ENCODE measurements at regions not wholly inside any gene's neighbourhood (a gene's known extent, or its start where the extent isn't known, plus 50 kb on each side); places are given as distances from the start of the nearest gene placed in this dataset.

- intact Hi-C loops (cut with DNase I): no loop called here
- no peaks in the 10 kb centered on the region for H3K4me1 ChIP-seq
- H3K4me3 ChIP-seq (replicated peaks in 1 of 3): no peak overlapping the region
- TF ChIP-seq POLR2A (IDR thresholded peaks at IDR 0.05): no peak
- no peak for TF ChIP-seq CTCF (IDR thresholded peaks at IDR 0.05)
- no peak overlapping the region for H3K27ac ChIP-seq
- H3K27me3 ChIP-seq: no peaks in the 10 kb centered on the region
- DNase-seq: no peak
- WGBS, 2 donors: 92 to 93% methylated on average over 2 of the region's 2 CpGs
- H3K36me3 ChIP-seq: no peaks in the 10 kb centered on the region
- no peaks in the 10 kb centered on the region for H3K9me3 ChIP-seq
These were observed 568.0 kb upstream of the MDFIC2 start for GRCh38 chr3:70880421-70880820.

- H3K27me3 ChIP-seq: no peaks in the 10 kb centered on the region
- 92 to 93% methylated on average over 3 of the region's 3 CpGs for WGBS, 2 donors
- no peaks in the 10 kb centered on the region for H3K36me3 ChIP-seq
- TF ChIP-seq POLR2A (IDR thresholded peaks at IDR 0.05) (no peak), CTCF (IDR thresholded peaks at IDR 0.05) (no peak)
- no peak overlapping the region for H3K27ac ChIP-seq
- no peak for DNase-seq
- no peaks in the 10 kb centered on the region for H3K9me3 ChIP-seq
- no peaks in the 10 kb centered on the region for H3K4me1 ChIP-seq
- H3K4me3 ChIP-seq (replicated peaks in 1 of 3): no peak overlapping the region
- intact Hi-C loops (cut with DNase I): no loop called here
These were observed 563.7 kb upstream of the MDFIC2 start for GRCh38 chr3:70876154-70876553.

- intact Hi-C loops (cut with DNase I): no loop called here
- no peak for DNase-seq
- 89 to 98% methylated on average over 3 of the region's 3 CpGs for WGBS, 2 donors
- Histone ChIP-seq H3K36me3 (no peaks in the 10 kb centered on the region), H3K4me1 (no peaks in the 10 kb centered on the region), H3K4me3 (replicated peaks in 1 of 3) (no peak overlapping the region), H3K27ac (no peak overlapping the region), H3K27me3 (no peaks in the 10 kb centered on the region), H3K9me3 (no peaks in the 10 kb centered on the region)
- TF ChIP-seq CTCF (IDR thresholded peaks at IDR 0.05) (no peak), POLR2A (IDR thresholded peaks at IDR 0.05) (no peak)
These were observed 561.8 kb upstream of the MDFIC2 start for GRCh38 chr3:70874196-70874595.

GRCh38 chr3:70873686-70874085 is 561.2 kb upstream of the MDFIC2 start:
- 95 to 96% methylated on average over 5 of the region's 5 CpGs for WGBS, 2 donors
- no peak overlapping the region for H3K27ac ChIP-seq
- H3K4me3 ChIP-seq (replicated peaks in 1 of 3): no peak overlapping the region
- H3K9me3 ChIP-seq: no peaks in the 10 kb centered on the region
- intact Hi-C loops (cut with DNase I): no loop called here
- no peaks in the 10 kb centered on the region for H3K4me1 ChIP-seq
- TF ChIP-seq POLR2A (IDR thresholded peaks at IDR 0.05): no peak
- TF ChIP-seq CTCF (IDR thresholded peaks at IDR 0.05): no peak
- H3K36me3 ChIP-seq: no peaks in the 10 kb centered on the region
- no peak for DNase-seq
- no peaks in the 10 kb centered on the region for H3K27me3 ChIP-seq

- no peaks in the 10 kb centered on the region for H3K9me3 ChIP-seq
- H3K4me3 ChIP-seq (replicated peaks in 1 of 3): no peak overlapping the region
- no peak for TF ChIP-seq CTCF (IDR thresholded peaks at IDR 0.05)
- TF ChIP-seq POLR2A (IDR thresholded peaks at IDR 0.05): no peak
- H3K27me3 ChIP-seq: no peaks in the 10 kb centered on the region
- intact Hi-C loops (cut with DNase I): no loop called here
- H3K36me3 ChIP-seq: no peaks in the 10 kb centered on the region
- H3K4me1 ChIP-seq: no peaks in the 10 kb centered on the region
- H3K27ac ChIP-seq: no peak overlapping the region
- 88 to 93% methylated on average over 4 of the region's 4 CpGs for WGBS, 2 donors
- DNase-seq: no peak
These were observed 559.6 kb upstream of the MDFIC2 start for GRCh38 chr3:70871909-70872656.

All from thyroid gland (tissue), 4 donors.